Uterus (tissue), 2 donors: ENCODE measurements at regions not wholly inside any gene's neighbourhood (a gene's known extent, or its start where the extent isn't known, plus 50 kb on each side); places are given as distances from the start of the nearest gene placed in this dataset.

ENCODE experiments used
- CTCF ChIP-seq, 4 experiments: fragments of 200-600 bp in 2 of 4; fragments of 450-650 bp in 2 of 4; sonication (generic) in 2 of 4; IDR thresholded peaks; one replicate each; pipeline ENCODE4 v1.5.1; 2016 to 2019; ENCODE audit warnings: antibody characterized with exemption in 4 of 4, mild to moderate bottlenecking in 2 of 4, moderate library complexity in 1 of 4
- POLR2A ChIP-seq, 2 donors: fragments of 450-650 bp; IDR thresholded peaks; one replicate each; pipeline ENCODE4 v1.6.1; 2016; ENCODE audit warnings: antibody characterized with exemption in 2 of 2, mild to moderate bottlenecking in 1 of 2, moderate library complexity in 1 of 2

GRCh38 chr5:74974451-74975091 is 77.8 kb downstream of the GCNT4 start:
- TF ChIP-seq POLR2A (IDR thresholded peaks at IDR 0.05): no peak
- TF ChIP-seq CTCF (IDR thresholded peaks at IDR 0.05): no peak
